ENCODE measurements at regions not wholly inside any gene's neighbourhood (a gene's known extent, or its start where the extent isn't known, plus 50 kb on each side); places are given as distances from the start of the nearest gene placed in this dataset.

GRCh38 chr3:10615715-10616114, 110.3 kb upstream of the ATP2B2 start:
- no peak for TF ChIP-seq POLR2A (IDR thresholded peaks at IDR 0.05; ENCODE audit: low read depth, low read length)
- TF ChIP-seq JUN (IDR thresholded peaks at IDR 0.05; ENCODE audit: borderline replicate concordance, insufficient read depth, insufficient read length, low read depth): no peak
- no peak for TF ChIP-seq CTCF (IDR thresholded peaks at IDR 0.05; ENCODE audit: extremely low read depth in 1 of 2, insufficient read depth in 1 of 2, low read depth in 1 of 2, low read length in 2 of 2)
- no peak for TF ChIP-seq EZH2 (IDR thresholded peaks at IDR 0.05; ENCODE audit: borderline replicate concordance, low read depth, low read length, severe bottlenecking)
- no peak for TF ChIP-seq POLR2AphosphoS5 (IDR thresholded peaks at IDR 0.05; ENCODE audit: insufficient read depth, low read depth, low read length)
- TF ChIP-seq FOS (IDR thresholded peaks at IDR 0.05; ENCODE audit: borderline replicate concordance, insufficient read depth, low read length): no peak
- no peak for TF ChIP-seq MAX (IDR thresholded peaks at IDR 0.05; ENCODE audit: insufficient read depth, insufficient read length)
- TF ChIP-seq MYC (IDR thresholded peaks at IDR 0.05; ENCODE audit: low read depth, low read length): no peak
- TF ChIP-seq GATA2 (IDR thresholded peaks at IDR 0.05; ENCODE audit: insufficient read depth, insufficient read length, low read depth, low read length): no peak
